Mononuclear cell (primary cell): ENCODE measurements at regions not wholly inside any gene's neighbourhood (a gene's known extent, or its start where the extent isn't known, plus 50 kb on each side); places are given as distances from the start of the nearest gene placed in this dataset.

Experiments
- H3K27me3 ChIP-seq: 2 replicates; pipeline ENCODE4 v1.6.0; 2011; ENCODE audit warnings: low read length, control low read depth; ENCODE audit not compliant: insufficient read depth
- H3K4me1 ChIP-seq: 2 replicates; pipeline ENCODE4 v1.5.1; 2011; ENCODE audit warnings: mild to moderate bottlenecking, low read length, control low read depth; ENCODE audit not compliant: insufficient read depth
- H3K4me3 ChIP-seq: 2 replicates; pipeline ENCODE4 v1.5.1; 2011; ENCODE audit warnings: mild to moderate bottlenecking, low read length, moderate library complexity
- H3K9me3 ChIP-seq: 2 replicates; pipeline ENCODE4 v1.5.1; 2011; ENCODE audit warnings: low read depth, mild to moderate bottlenecking, control low read depth, low read length

DNA sequence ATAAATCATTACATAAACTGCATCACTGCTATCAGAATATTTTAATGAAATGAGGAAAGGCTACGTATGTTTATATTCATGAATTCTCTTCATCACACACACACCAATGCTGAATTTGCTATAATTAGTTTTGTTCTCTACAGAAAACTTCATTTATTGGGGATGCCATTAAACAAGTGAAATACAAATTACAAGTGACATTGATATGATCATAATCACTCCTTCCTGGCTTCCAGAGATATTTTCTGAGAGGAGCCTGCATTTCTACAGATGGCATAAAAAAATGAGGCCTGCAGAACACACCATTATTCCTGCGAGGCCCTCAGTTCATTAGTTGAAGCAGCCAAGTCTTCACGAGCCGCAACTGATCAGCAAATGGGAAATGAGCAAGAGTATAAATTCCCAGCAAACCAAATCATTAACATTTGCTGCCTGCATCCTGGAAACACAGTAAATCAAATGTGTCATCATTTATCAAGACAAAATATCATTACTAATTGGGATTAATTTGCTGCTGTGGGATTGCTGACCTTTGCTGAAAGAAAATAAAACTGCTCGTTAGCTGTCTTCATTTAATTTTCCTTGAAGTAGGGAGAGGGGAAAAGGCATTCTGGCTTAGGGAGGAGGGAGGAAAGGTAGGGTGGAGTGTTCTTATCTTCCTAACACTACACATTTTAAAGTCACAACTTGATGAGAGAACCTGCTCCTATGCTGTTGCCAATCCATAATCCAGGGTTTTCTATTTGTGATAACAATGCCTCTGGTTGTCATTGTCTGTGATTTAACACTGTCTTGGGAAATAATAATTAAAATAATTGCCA, 921.9 kb downstream of the SQOR start:
- H3K4me1 ChIP-seq = no peaks in the 10 kb centered on the region
- peaks cover 5% of the 10 kb centered on the region for H3K9me3 ChIP-seq
- H3K27me3 ChIP-seq = no peaks in the 10 kb centered on the region
- H3K4me3 ChIP-seq = no peak overlapping the region

DNA sequence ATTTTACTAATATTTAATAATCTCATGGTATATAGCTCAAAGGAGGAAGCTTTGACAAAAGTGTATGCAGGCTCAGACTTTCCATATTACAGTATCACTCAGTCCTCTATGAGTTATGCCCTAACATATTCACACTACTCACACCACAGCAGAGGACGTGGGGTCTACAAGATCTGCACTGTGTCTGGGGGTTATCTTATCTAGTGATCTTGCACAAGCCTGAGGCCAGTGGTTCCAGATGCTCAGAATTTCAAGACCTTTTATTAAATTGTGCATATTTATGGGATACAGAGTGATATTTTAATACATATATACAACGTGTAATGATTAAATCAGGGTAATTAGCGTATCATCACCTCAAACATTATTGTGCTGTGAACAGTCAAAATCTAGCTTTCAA, 933.1 kb downstream of the SQOR start:
- Histone ChIP-seq H3K27me3 (no peaks in the 10 kb centered on the region), H3K4me3 (no peak overlapping the region), H3K4me1 (no peaks in the 10 kb centered on the region), H3K9me3 (no peaks in the 10 kb centered on the region)

GRCh38 chr15:46569781-46570180, 935.0 kb downstream of the SQOR start:
- no peaks in the 10 kb centered on the region for H3K4me1 ChIP-seq
- no peaks in the 10 kb centered on the region for H3K27me3 ChIP-seq
- no peaks in the 10 kb centered on the region for H3K9me3 ChIP-seq
- no peak overlapping the region for H3K4me3 ChIP-seq

DNA sequence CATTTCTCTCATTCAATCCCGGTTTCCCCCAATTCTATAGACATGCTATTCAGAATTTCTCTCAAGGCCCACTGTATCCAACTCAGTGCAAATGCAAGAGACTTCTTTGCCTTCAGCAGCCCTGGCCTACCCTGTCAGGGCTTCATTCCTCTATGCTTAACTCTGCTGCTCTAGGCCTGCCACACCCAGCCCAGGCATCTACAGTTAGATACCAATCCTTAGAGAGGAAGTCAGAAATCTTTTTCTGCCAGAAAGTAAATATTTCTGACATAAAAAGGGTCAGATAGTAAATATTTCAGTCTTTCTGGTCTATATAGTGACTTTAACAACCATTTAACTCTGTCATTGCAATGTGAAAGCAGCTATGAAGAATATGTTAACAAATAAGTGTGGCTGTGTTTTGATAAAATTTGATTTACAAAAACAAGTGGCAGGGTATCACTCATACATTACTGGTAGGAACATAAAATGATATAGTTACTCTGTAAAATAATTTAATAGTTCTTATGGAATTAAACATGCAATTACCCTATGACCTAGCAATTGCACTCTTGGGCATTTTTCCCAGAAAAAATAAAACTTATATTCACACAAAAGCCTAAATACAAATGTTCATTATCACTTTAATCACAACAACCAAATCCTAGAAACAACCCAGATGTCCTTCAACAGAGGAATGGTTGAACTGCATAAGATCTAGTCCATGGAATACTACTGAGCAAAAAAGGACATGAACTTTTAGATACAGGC, 942.0 kb downstream of the SQOR start:
- H3K4me1 ChIP-seq = no peaks in the 10 kb centered on the region
- no peak overlapping the region for H3K4me3 ChIP-seq
- H3K27me3 ChIP-seq = no peaks in the 10 kb centered on the region
- H3K9me3 ChIP-seq = no peaks in the 10 kb centered on the region

- H3K4me3 ChIP-seq = no peak overlapping the region
- no peaks in the 10 kb centered on the region for H3K9me3 ChIP-seq
- H3K27me3 ChIP-seq = no peaks in the 10 kb centered on the region
- no peaks in the 10 kb centered on the region for H3K4me1 ChIP-seq
These were observed 942.9 kb downstream of the SQOR start for GRCh38 chr15:46577767-46578166.

GRCh38 chr15:46580487-46580886, 945.7 kb downstream of the SQOR start:
- Histone ChIP-seq H3K9me3 (no peaks in the 10 kb centered on the region), H3K4me1 (no peaks in the 10 kb centered on the region), H3K27me3 (no peaks in the 10 kb centered on the region), H3K4me3 (no peak overlapping the region)

DNA sequence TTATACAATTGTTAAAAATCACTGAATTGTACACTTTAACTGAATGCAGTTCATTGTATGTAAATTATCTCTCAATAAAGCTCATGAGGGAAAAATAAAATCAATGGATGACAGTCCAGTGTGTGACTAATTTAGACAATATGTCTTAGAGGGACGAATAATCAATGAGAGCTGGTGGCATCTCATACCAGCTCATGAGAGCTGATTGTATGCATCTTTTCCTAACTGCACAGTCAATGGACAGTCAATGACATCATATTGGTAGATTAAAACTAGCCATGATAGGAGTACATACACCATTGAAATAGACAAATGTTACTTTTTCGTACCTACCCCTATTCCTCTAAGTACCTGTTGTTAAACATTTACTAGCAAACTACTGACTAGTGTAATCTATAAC, 946.1 kb downstream of the SQOR start:
- Histone ChIP-seq H3K4me1 (no peaks in the 10 kb centered on the region), H3K4me3 (no peak overlapping the region), H3K27me3 (no peaks in the 10 kb centered on the region), H3K9me3 (no peaks in the 10 kb centered on the region)

- Histone ChIP-seq H3K9me3 (no peaks in the 10 kb centered on the region), H3K4me3 (no peak overlapping the region), H3K4me1 (no peaks in the 10 kb centered on the region), H3K27me3 (no peaks in the 10 kb centered on the region)
These were observed 954.3 kb downstream of the SQOR start for GRCh38 chr15:46589088-46589487.

GRCh38 chr15:46591462-46591861, 956.6 kb downstream of the SQOR start:
- H3K4me3 ChIP-seq = no peak overlapping the region
- H3K9me3 ChIP-seq = no peaks in the 10 kb centered on the region
- no peaks in the 10 kb centered on the region for H3K27me3 ChIP-seq
- no peaks in the 10 kb centered on the region for H3K4me1 ChIP-seq

GRCh38 chr15:46595016-46595415, 960.2 kb downstream of the SQOR start:
- H3K27me3 ChIP-seq = no peaks in the 10 kb centered on the region

DNA sequence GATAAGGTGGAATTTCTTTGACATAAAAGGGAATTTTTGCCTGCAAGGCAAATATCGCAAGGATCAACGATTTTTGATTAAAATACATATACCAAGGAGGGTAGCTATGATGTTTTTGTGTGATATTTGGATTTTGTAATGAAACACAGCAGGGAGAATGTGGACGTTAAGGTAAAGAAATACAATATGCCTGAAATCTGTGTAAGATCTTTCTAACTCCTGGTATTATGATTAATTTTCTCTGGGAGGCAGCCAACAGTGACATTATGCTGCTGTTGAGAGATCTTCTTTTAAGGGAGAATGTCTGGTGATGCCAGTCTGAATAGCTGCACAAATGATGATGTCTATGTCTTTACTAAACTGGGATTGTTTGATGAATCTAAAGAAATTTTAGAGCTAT, 972.2 kb downstream of the SQOR start:
- Histone ChIP-seq H3K27me3 (no peaks in the 10 kb centered on the region), H3K9me3 (no peaks in the 10 kb centered on the region), H3K4me1 (no peaks in the 10 kb centered on the region), H3K4me3 (no peak overlapping the region)

More at GRCh38 chr15:46595016-46595415, 960.2 kb downstream of the SQOR start:
- H3K4me1 ChIP-seq = no peaks in the 10 kb centered on the region
- H3K9me3 ChIP-seq = no peaks in the 10 kb centered on the region
- H3K4me3 ChIP-seq = no peak overlapping the region

DNA sequence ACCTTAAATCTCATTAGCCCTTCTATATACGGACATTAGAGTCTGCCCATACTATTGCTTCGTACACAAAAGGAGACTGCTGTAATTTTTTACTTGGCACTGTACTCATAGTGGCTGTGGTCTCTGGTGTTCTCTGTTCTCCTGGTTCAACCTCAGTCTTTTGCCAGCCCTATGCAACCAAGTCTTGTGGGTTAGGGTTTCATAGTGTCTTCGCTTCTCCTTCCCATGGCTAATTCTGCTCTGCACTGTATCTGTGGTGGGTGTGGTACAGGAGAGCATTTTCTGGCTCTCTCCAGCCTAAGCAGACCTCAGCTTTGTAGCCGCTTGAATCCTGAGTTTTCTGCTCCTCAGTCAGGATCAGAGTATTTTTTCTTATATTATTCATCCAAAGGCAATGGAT, 981.2 kb downstream of the SQOR start:
- no peaks in the 10 kb centered on the region for H3K27me3 ChIP-seq
- H3K4me3 ChIP-seq = no peak overlapping the region
- H3K9me3 ChIP-seq = peaks cover 5% of the 10 kb centered on the region
- H3K4me1 ChIP-seq = no peaks in the 10 kb centered on the region

GRCh38 chr15:46617507-46617906, 982.7 kb downstream of the SQOR start:
- Histone ChIP-seq H3K4me1 (no peaks in the 10 kb centered on the region), H3K9me3 (peaks cover 5% of the 10 kb centered on the region)

GRCh38 chr15:46618984-46619383, 984.2 kb downstream of the SQOR start:
- Histone ChIP-seq H3K4me3 (no peak overlapping the region), H3K27me3 (no peaks in the 10 kb centered on the region), H3K9me3 (peaks cover 5% of the 10 kb centered on the region), H3K4me1 (no peaks in the 10 kb centered on the region)

More at GRCh38 chr15:46617507-46617906, 982.7 kb downstream of the SQOR start:
- H3K27me3 ChIP-seq = no peaks in the 10 kb centered on the region
- no peak overlapping the region for H3K4me3 ChIP-seq

GRCh38 chr15:46620392-46621013, 985.7 kb downstream of the SQOR start:
- H3K4me1 ChIP-seq = no peaks in the 10 kb centered on the region
- H3K27me3 ChIP-seq = no peaks in the 10 kb centered on the region
- no peak overlapping the region for H3K4me3 ChIP-seq
- peaks cover 5% of the 10 kb centered on the region for H3K9me3 ChIP-seq
